HCT116 (cell line): ENCODE measurements at regions not wholly inside any gene's neighbourhood (a gene's known extent, or its start where the extent isn't known, plus 50 kb on each side); places are given as distances from the start of the nearest gene placed in this dataset.

Experiments used
- ATAC-seq: fragments of 200-7000 bp; cut with Tn5 transposase; 2 replicates; pipeline ENCODE4 v1.9.1; 2020; ENCODE audit warnings: mild to moderate bottlenecking, moderate library complexity
- BruUV-seq: library from RNA; stranded (reverse); fragments of 400-500 nt; replicated peaks from 2 replicates; lab custom pipeline; 2021; lab: Mats Ljungman, UMichigan
- CTCF ChIA-PET: fragments of 300-600 bp; sonication (Branson Sonifier 250); formaldehyde crosslinking; loops from one replicate; lab custom pipeline; 2021; ENCODE audit warnings: antibody characterized with exemption; lab: Charles Lee
- POLR2A ChIA-PET: fragments of 300-600, 350-600 bp; sonication (Branson Sonifier 250); formaldehyde crosslinking; loops from one replicate; lab custom pipeline; 2021; ENCODE audit warnings: antibody characterized with exemption; lab: Charles Lee
- RAD21 ChIA-PET, 2 experiments: fragments of 300-600 bp; sonication (Branson Sonifier 250); formaldehyde crosslinking; loops; one replicate each; lab custom pipeline; 2023; ENCODE audit warnings: low total read pairs in 2 of 2; ENCODE audit not compliant: uncharacterized antibody in 2 of 2, unreplicated experiment in 2 of 2, low non-redundant PET in 1 of 2; lab: Charles Lee
- DNase-seq: peaks from one replicate; pipeline ENCODE4 v3.0.0-alpha.2; 2010; ENCODE audit warnings: low read depth, low spot score
- H2AFZ ChIP-seq: fragments of 200-600 bp; shearing (Covaris generic), sonication (generic); 2 replicates; pipeline ENCODE4 v1.6.1; 2017; ENCODE audit warnings: low read depth, mixed run types, mixed read lengths, antibody characterized with exemption, low read length; ENCODE audit not compliant: poor library complexity, severe bottlenecking
- H3K27ac ChIP-seq: 2 replicates; pipeline ENCODE4 v1.5.1; 2012; ENCODE audit warnings: low read depth, low read length
- H3K27me3 ChIP-seq: fragments of 200-600 bp; sonication (generic); 2 replicates; pipeline ENCODE4 v1.6.1; 2016; ENCODE audit warnings: mixed run types, low read length, mixed read lengths; ENCODE audit not compliant: insufficient read depth
- H3K36me3 ChIP-seq, 2 experiments: fragments of 200-500 bp in 1 of 2; fragments of 200-600 bp in 1 of 2; sonication (Bioruptor generic) in 1 of 2; sonication (generic) in 1 of 2; 2 replicates each; pipeline versions ENCODE4 v1.5.1 to v1.6.1; 2014 to 2016; ENCODE audit warnings: low read length in 2 of 2, inconsistent platforms in 1 of 2, mixed read lengths in 1 of 2, mixed run types in 1 of 2; ENCODE audit not compliant: insufficient read depth in 2 of 2, control insufficient read depth in 1 of 2
- H3K4me1 ChIP-seq, 2 experiments: fragments of 200-600 bp in 1 of 2; sonication (generic) in 1 of 2; 2 replicates each; pipeline versions ENCODE4 v1.5.1 to v1.6.1; 2012 to 2017; ENCODE audit warnings: low read length in 2 of 2, inconsistent platforms in 1 of 2, mild to moderate bottlenecking in 1 of 2, mixed read lengths in 1 of 2, mixed run types in 1 of 2, moderate library complexity in 1 of 2; ENCODE audit not compliant: insufficient read depth in 2 of 2, control insufficient read depth in 1 of 2
- H3K4me2 ChIP-seq: fragments of 200-600 bp; sonication (generic); 2 replicates; pipeline ENCODE4 v1.6.1; 2017; ENCODE audit warnings: mixed run types, low read length, mixed read lengths
- H3K4me3 ChIP-seq, 2 experiments: fragments of 200-600 bp in 1 of 2; sonication (generic) in 1 of 2; replicated peaks in 1 of 2; 2 replicates each; pipeline ENCODE4 v1.5.1; 2011 to 2016; ENCODE audit warnings: low read length in 2 of 2, control low read depth in 1 of 2, low read depth in 1 of 2, mild to moderate bottlenecking in 1 of 2, mixed read lengths in 1 of 2, mixed run types in 1 of 2
- H3K79me2 ChIP-seq: fragments of 200-600 bp; sonication (generic); 2 replicates; pipeline ENCODE4 v1.6.1; 2017; ENCODE audit warnings: mild to moderate bottlenecking, mixed run types, low read length, moderate library complexity, mixed read lengths; ENCODE audit not compliant: insufficient read depth
- H3K9ac ChIP-seq: fragments of 200-600 bp; sonication (generic); 2 replicates; pipeline ENCODE4 v1.6.1; 2016; ENCODE audit warnings: low read length, mixed read lengths
- H3K9me2 ChIP-seq: fragments of 200-600 bp; sonication (generic), shearing (Covaris generic); 2 replicates; pipeline ENCODE4 v1.6.1; 2017; ENCODE audit warnings: mixed run types, mild to moderate bottlenecking, moderate library complexity; ENCODE audit not compliant: insufficient read depth
- H3K9me3 ChIP-seq, 2 experiments: fragments of 200-500 bp in 1 of 2; fragments of 200-600 bp in 1 of 2; sonication (Bioruptor generic) in 1 of 2; sonication (generic) in 1 of 2; 2 replicates each; pipeline ENCODE4 v1.6.1; 2014 to 2017; ENCODE audit warnings: low read length in 2 of 2, mixed read lengths in 2 of 2, inconsistent platforms in 1 of 2, low read depth in 1 of 2, mild to moderate bottlenecking in 1 of 2, mixed run types in 1 of 2, moderate library complexity in 1 of 2; ENCODE audit not compliant: control insufficient read depth in 1 of 2, insufficient read depth in 1 of 2
- H4K20me1 ChIP-seq: fragments of 200-600 bp; sonication (generic), shearing (Covaris generic); 2 replicates; pipeline ENCODE4 v1.6.1; 2017; ENCODE audit warnings: mixed run types, mild to moderate bottlenecking, moderate library complexity; ENCODE audit not compliant: insufficient read depth
- ATF3 ChIP-seq: IDR thresholded peaks from 2 replicates; pipeline ENCODE4 v1.6.1; 2012
- CBX3 ChIP-seq: IDR thresholded peaks from 2 replicates; pipeline ENCODE4 v1.6.1; 2012; ENCODE audit warnings: low read depth
- CEBPB ChIP-seq: IDR thresholded peaks from 2 replicates; pipeline ENCODE4 v1.6.1; 2012; ENCODE audit warnings: low read depth
- EGR1 ChIP-seq: IDR thresholded peaks from 2 replicates; pipeline ENCODE4 v1.6.1; 2012; ENCODE audit warnings: low read depth
- ELF1 ChIP-seq: IDR thresholded peaks from 2 replicates; pipeline ENCODE4 v1.6.1; 2012; ENCODE audit warnings: low read depth, borderline replicate concordance
- EZH2 ChIP-seq: fragments of 200-600 bp; sonication (generic); IDR thresholded peaks from 2 replicates; pipeline ENCODE4 v1.6.1; 2017; ENCODE audit warnings: antibody characterized with exemption, mixed run types
- EZH2phosphoT487 ChIP-seq: fragments of 200-600 bp; IDR thresholded peaks from 2 replicates; pipeline ENCODE4 v1.6.1; 2018; ENCODE audit warnings: antibody characterized with exemption, borderline replicate concordance
- FOSL1 ChIP-seq: IDR thresholded peaks from 2 replicates; pipeline ENCODE4 v1.6.1; 2012; ENCODE audit warnings: low read depth
- JUND ChIP-seq: IDR thresholded peaks from 2 replicates; pipeline ENCODE4 v1.6.1; 2012
- RAD21 ChIP-seq: IDR thresholded peaks from 2 replicates; pipeline ENCODE4 v1.6.1; 2012; ENCODE audit warnings: low read depth, mild to moderate bottlenecking
- SIN3A ChIP-seq: IDR thresholded peaks from 2 replicates; pipeline ENCODE4 v1.6.1; 2012; ENCODE audit warnings: low read depth
- SP1 ChIP-seq: IDR thresholded peaks from 2 replicates; pipeline ENCODE4 v1.6.1; 2012; ENCODE audit warnings: low read depth
- SRF ChIP-seq: IDR thresholded peaks from 2 replicates; pipeline ENCODE4 v1.6.1; 2012; ENCODE audit warnings: low read depth
- ZFX ChIP-seq: fragments of 450-650 bp; IDR thresholded peaks from 2 replicates; pipeline ENCODE4 v1.6.1; 2017
- intact Hi-C: fragments of 100-400 bp; cut with micrococcal nuclease; formaldehyde crosslinking; loops from 2 replicates; pipeline ENCODE4 v1.10.0; 2022
- TF ChIP-seq, protein P1 (sequence below), 3 experiments: fragments of 200-600 bp in 1 of 3; sonication (generic) in 1 of 3; IDR thresholded peaks in 2 of 3; conservative IDR thresholded peaks in 1 of 3; 2 replicates each; pipeline ENCODE4 v1.5.1; 2012 to 2017; ENCODE audit warnings: low read depth in 2 of 3, low read length in 2 of 3, antibody characterized with exemption in 1 of 3, borderline replicate concordance in 1 of 3, control low read depth in 1 of 3, mild to moderate bottlenecking in 1 of 3, mixed read lengths in 1 of 3, mixed run types in 1 of 3, moderate library complexity in 1 of 3; ENCODE audit not compliant: insufficient read depth in 1 of 3
- TF ChIP-seq, protein P2 (sequence below): IDR thresholded peaks from 2 replicates; pipeline ENCODE4 v1.6.1; 2012
- TF ChIP-seq, protein P3 (sequence below): IDR thresholded peaks from 2 replicates; pipeline ENCODE4 v1.6.1; 2012; ENCODE audit warnings: low read depth

DNA sequence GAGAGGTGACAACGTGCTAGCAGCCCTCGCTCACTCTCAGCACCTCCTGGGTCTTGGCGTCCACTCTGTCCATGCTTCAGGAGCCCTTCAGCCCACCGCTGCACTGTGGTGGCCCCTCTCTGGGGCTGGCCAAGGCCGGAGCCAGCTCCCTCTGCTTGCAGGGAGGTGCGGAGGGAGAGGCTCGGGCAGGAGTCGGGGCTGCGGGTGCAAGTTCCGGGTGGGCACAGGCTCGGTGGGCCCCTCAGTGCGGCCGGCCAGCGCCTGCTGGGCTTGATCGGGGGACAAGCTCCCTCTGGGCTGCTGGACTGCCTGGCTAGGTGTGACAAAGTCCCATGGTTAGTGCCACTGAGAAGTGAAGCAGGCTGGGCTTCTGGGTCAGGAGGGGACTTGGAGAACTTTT is 245.8 kb downstream of the JRKL start:
- CTCF ChIA-PET, result no interaction called here
- Histone ChIP-seq H3K36me3 (no peaks in the 10 kb centered on the region), H3K27ac (no peak overlapping the region), H3K4me1 (no peaks in the 10 kb centered on the region), H3K9ac (no peak overlapping the region), H3K79me2 (no peaks in the 10 kb centered on the region), H3K9me2 (no peaks in the 10 kb centered on the region), H3K27me3 (no peaks in the 10 kb centered on the region), H2AFZ (no peak overlapping the region), H3K4me2 (no peak overlapping the region), H3K9me3 (no peaks in the 10 kb centered on the region)
- no TSS peak for BruUV-seq
- POLR2A ChIA-PET, result no interaction called here
- ATAC-seq, result no peak
- intact Hi-C loops, result no loop called here
- RAD21 ChIA-PET, result no interaction called here
- no peak for DNase-seq
- TF ChIP-seq ELF1 (no peak), SRF (no peak), ZFX (no peak), SP1 (no peak), SIN3A (no peak), EZH2 (no peak), CEBPB (no peak)
- TF ChIP-seq, protein P1, sequence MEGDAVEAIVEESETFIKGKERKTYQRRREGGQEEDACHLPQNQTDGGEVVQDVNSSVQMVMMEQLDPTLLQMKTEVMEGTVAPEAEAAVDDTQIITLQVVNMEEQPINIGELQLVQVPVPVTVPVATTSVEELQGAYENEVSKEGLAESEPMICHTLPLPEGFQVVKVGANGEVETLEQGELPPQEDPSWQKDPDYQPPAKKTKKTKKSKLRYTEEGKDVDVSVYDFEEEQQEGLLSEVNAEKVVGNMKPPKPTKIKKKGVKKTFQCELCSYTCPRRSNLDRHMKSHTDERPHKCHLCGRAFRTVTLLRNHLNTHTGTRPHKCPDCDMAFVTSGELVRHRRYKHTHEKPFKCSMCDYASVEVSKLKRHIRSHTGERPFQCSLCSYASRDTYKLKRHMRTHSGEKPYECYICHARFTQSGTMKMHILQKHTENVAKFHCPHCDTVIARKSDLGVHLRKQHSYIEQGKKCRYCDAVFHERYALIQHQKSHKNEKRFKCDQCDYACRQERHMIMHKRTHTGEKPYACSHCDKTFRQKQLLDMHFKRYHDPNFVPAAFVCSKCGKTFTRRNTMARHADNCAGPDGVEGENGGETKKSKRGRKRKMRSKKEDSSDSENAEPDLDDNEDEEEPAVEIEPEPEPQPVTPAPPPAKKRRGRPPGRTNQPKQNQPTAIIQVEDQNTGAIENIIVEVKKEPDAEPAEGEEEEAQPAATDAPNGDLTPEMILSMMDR (IDR thresholded peaks at IDR 0.05 in 2 of 3, conservative IDR thresholded peaks at IDR 0.05 in 1 of 3; ENCODE audit: borderline replicate concordance in 1 of 3, insufficient read depth in 1 of 3, low read depth in 2 of 3, low read length in 2 of 3), result no peak
- TF ChIP-seq, protein P2, sequence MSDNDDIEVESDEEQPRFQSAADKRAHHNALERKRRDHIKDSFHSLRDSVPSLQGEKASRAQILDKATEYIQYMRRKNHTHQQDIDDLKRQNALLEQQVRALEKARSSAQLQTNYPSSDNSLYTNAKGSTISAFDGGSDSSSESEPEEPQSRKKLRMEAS, result no peak
- TF ChIP-seq, all 23 proteins: peak for 0
- H4K20me1 ChIP-seq, result no peaks in the 10 kb centered on the region
- H3K4me3 ChIP-seq, result no peak overlapping the region

GRCh38 chr11:96641261-96641660 is 251.4 kb downstream of the JRKL start:
- BruUV-seq, result no TSS peak
- Histone ChIP-seq H3K36me3 (no peaks in the 10 kb centered on the region), H3K9me2 (no peaks in the 10 kb centered on the region), H3K27ac (no peak overlapping the region), H3K79me2 (no peaks in the 10 kb centered on the region), H3K4me1 (no peaks in the 10 kb centered on the region), H2AFZ (no peak overlapping the region), H3K4me2 (no peak overlapping the region), H3K9me3 (no peaks in the 10 kb centered on the region), H3K4me3 (no peak overlapping the region), H4K20me1 (no peaks in the 10 kb centered on the region), H3K9ac (no peak overlapping the region), H3K27me3 (no peaks in the 10 kb centered on the region)
- DNase-seq (no peak), ATAC-seq (no peak)
- CTCF ChIA-PET, result no interaction called here
- POLR2A ChIA-PET, result no interaction called here
- RAD21 ChIA-PET, result no interaction called here
- intact Hi-C loops, result no loop called here
- TF ChIP-seq ATF3, result no peak
- TF ChIP-seq EGR1, result no peak
- no peak for TF ChIP-seq CBX3
- TF ChIP-seq, protein P3, sequence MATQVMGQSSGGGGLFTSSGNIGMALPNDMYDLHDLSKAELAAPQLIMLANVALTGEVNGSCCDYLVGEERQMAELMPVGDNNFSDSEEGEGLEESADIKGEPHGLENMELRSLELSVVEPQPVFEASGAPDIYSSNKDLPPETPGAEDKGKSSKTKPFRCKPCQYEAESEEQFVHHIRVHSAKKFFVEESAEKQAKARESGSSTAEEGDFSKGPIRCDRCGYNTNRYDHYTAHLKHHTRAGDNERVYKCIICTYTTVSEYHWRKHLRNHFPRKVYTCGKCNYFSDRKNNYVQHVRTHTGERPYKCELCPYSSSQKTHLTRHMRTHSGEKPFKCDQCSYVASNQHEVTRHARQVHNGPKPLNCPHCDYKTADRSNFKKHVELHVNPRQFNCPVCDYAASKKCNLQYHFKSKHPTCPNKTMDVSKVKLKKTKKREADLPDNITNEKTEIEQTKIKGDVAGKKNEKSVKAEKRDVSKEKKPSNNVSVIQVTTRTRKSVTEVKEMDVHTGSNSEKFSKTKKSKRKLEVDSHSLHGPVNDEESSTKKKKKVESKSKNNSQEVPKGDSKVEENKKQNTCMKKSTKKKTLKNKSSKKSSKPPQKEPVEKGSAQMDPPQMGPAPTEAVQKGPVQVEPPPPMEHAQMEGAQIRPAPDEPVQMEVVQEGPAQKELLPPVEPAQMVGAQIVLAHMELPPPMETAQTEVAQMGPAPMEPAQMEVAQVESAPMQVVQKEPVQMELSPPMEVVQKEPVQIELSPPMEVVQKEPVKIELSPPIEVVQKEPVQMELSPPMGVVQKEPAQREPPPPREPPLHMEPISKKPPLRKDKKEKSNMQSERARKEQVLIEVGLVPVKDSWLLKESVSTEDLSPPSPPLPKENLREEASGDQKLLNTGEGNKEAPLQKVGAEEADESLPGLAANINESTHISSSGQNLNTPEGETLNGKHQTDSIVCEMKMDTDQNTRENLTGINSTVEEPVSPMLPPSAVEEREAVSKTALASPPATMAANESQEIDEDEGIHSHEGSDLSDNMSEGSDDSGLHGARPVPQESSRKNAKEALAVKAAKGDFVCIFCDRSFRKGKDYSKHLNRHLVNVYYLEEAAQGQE, result no peak
- TF ChIP-seq JUND, result no peak
- no peak for TF ChIP-seq FOSL1
- TF ChIP-seq RAD21, result no peak
- TF ChIP-seq EZH2phosphoT487, result no peak
- TF ChIP-seq ZFX, result no peak
- TF ChIP-seq CEBPB, result no peak
- TF ChIP-seq, protein P2, result no peak
- TF ChIP-seq SIN3A, result no peak
